Stimulated activated CD4-positive, alpha-beta T cell treated with anti-CD3 and anti-CD28 coated beads, Interleukin-4, amount 100 ng/mL, for 48 hours (primary cell): ENCODE measurements at regions not wholly inside any gene's neighbourhood (a gene's known extent, or its start where the extent isn't known, plus 50 kb on each side); places are given as distances from the start of the nearest gene placed in this dataset.

ENCODE experiments used
- DNase-seq, 2 donors: peaks; one replicate each; pipeline ENCODE4 v3.0.0-alpha.2; 2020; ENCODE audit warnings: low read depth in 2 of 2

GRCh38 chr6:156650896-156651390 is 126.2 kb upstream of the ARID1B start:
- no peak for DNase-seq

GRCh38 chr6:156648616-156649015 is 128.6 kb upstream of the ARID1B start:
- no peak for DNase-seq

- no peak for DNase-seq
Observed at GRCh38 chr6:156647991-156648390, 129.2 kb upstream of the ARID1B start.

- no peak for DNase-seq
Observed at GRCh38 chr6:156647140-156647784, 129.9 kb upstream of the ARID1B start.

GRCh38 chr6:156646496-156646895 is 130.7 kb upstream of the ARID1B start:
- DNase-seq, result no peak

- no peak for DNase-seq
Observed at GRCh38 chr6:156645097-156645496, 132.1 kb upstream of the ARID1B start.

- DNase-seq, result no peak
Observed at GRCh38 chr6:156639009-156639721, 138.0 kb upstream of the ARID1B start.

GRCh38 chr6:156638581-156638980 is 138.6 kb upstream of the ARID1B start:
- DNase-seq, result no peak

- DNase-seq, result no peak
Observed at GRCh38 chr6:156634951-156635371, 142.2 kb upstream of the ARID1B start.

GRCh38 chr6:156634048-156634447 is 143.1 kb upstream of the ARID1B start:
- no peak for DNase-seq

GRCh38 chr6:156633291-156633690 is 143.9 kb upstream of the ARID1B start:
- DNase-seq, result no peak

GRCh38 chr6:156630613-156631302 is 146.4 kb upstream of the ARID1B start:
- no peak for DNase-seq

GRCh38 chr6:156628805-156629204 is 148.4 kb upstream of the ARID1B start:
- no peak for DNase-seq

GRCh38 chr6:156627524-156627923 is 149.7 kb upstream of the ARID1B start:
- no peak for DNase-seq

- DNase-seq, result no peak
Observed at GRCh38 chr6:156622185-156622584, 155.0 kb upstream of the ARID1B start.

- DNase-seq, result no peak
Observed at GRCh38 chr6:156620331-156620730, 156.8 kb upstream of the ARID1B start.

GRCh38 chr6:156618600-156619205 is 158.5 kb upstream of the ARID1B start:
- DNase-seq, result no peak

- no peak for DNase-seq
Observed at GRCh38 chr6:156617941-156618340, 159.2 kb upstream of the ARID1B start.

- no peak for DNase-seq
Observed at GRCh38 chr6:156617376-156617775, 159.8 kb upstream of the ARID1B start.

GRCh38 chr6:156616495-156616894 is 160.7 kb upstream of the ARID1B start:
- DNase-seq, result no peak

GRCh38 chr6:156613996-156614395 is 163.2 kb upstream of the ARID1B start:
- DNase-seq, result no peak

GRCh38 chr6:156612361-156612760 is 164.8 kb upstream of the ARID1B start:
- DNase-seq, result no peak

- no peak for DNase-seq
Observed at GRCh38 chr6:156602066-156602385, 175.2 kb upstream of the ARID1B start.
